Body of pancreas (tissue), 4 donors: ENCODE measurements at regions not wholly inside any gene's neighbourhood (a gene's known extent, or its start where the extent isn't known, plus 50 kb on each side); places are given as distances from the start of the nearest gene placed in this dataset.

Experiments used
- POLR2A ChIP-seq, 3 donors: fragments of 450-650 bp; IDR thresholded peaks; one replicate each; pipeline ENCODE4 v1.6.1; 2016; ENCODE audit warnings: antibody characterized with exemption in 3 of 3, mild to moderate bottlenecking in 2 of 3
- TF ChIP-seq, protein P1 (sequence below), 7 experiments: fragments of 450-650 bp in 4 of 7; fragments of 200-600 bp in 3 of 7; sonication (generic) in 3 of 7; IDR thresholded peaks; one replicate each; pipeline ENCODE4 v1.5.1; 2016 to 2019; ENCODE audit warnings: antibody characterized with exemption in 7 of 7

DNA sequence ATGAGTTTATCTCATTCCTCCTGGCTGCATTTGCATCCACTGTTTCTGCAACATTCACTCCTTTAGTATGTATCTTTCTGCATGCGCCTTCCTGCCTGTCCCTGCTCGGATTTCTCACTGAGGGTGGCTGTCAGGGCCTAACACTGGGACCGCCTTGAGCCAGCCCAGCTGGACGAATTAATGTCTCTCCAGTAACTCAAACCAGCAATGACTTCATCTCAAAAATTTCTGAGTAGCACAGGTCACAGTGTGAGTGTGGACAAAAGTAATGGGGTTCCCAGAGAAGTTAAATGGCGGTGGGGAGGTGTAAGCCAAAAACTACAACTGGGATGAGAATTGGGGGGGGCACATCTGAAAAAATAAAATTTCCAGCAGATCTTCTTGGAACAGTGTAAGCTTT is 444.0 kb upstream of the MGMT start:
- TF ChIP-seq, protein P1, sequence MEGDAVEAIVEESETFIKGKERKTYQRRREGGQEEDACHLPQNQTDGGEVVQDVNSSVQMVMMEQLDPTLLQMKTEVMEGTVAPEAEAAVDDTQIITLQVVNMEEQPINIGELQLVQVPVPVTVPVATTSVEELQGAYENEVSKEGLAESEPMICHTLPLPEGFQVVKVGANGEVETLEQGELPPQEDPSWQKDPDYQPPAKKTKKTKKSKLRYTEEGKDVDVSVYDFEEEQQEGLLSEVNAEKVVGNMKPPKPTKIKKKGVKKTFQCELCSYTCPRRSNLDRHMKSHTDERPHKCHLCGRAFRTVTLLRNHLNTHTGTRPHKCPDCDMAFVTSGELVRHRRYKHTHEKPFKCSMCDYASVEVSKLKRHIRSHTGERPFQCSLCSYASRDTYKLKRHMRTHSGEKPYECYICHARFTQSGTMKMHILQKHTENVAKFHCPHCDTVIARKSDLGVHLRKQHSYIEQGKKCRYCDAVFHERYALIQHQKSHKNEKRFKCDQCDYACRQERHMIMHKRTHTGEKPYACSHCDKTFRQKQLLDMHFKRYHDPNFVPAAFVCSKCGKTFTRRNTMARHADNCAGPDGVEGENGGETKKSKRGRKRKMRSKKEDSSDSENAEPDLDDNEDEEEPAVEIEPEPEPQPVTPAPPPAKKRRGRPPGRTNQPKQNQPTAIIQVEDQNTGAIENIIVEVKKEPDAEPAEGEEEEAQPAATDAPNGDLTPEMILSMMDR (IDR thresholded peaks at IDR 0.05) = no peak
- TF ChIP-seq POLR2A (IDR thresholded peaks at IDR 0.05) = no peak
